GM23248 (cell line): ENCODE measurements at regions not wholly inside any gene's neighbourhood (a gene's known extent, or its start where the extent isn't known, plus 50 kb on each side); places are given as distances from the start of the nearest gene placed in this dataset.
"Not testable (repeated sequence)": the region's sequence is repeated elsewhere in the genome, so short reads cannot be mapped to it uniquely, and the experiment has no call there.

Source experiments
- DNase-seq: peaks from one replicate; pipeline ENCODE4 v3.0.0-alpha.2; 2015
- H2AFZ ChIP-seq: fragments of 200-600 bp; sonication (generic); 2 replicates; pipeline ENCODE4 v1.6.1; 2016; ENCODE audit warnings: antibody characterized with exemption
- H3F3A ChIP-seq: fragments of 200-600 bp; sonication (generic); 2 replicates; pipeline ENCODE4 v1.6.1; 2016; ENCODE audit warnings: mild to moderate bottlenecking, antibody characterized with exemption, mixed run types; ENCODE audit not compliant: insufficient read depth
- H3K27ac ChIP-seq: fragments of 200-600 bp; sonication (generic); 2 replicates; pipeline ENCODE4 v1.5.1; 2016; ENCODE audit warnings: mild to moderate bottlenecking
- H3K27me3 ChIP-seq: fragments of 200-600 bp; sonication (generic); replicated peaks from 2 replicates; pipeline ENCODE4 v1.6.1; 2016; ENCODE audit warnings: mild to moderate bottlenecking; ENCODE audit not compliant: insufficient read depth
- H3K36me3 ChIP-seq: fragments of 200-600 bp; sonication (generic); 2 replicates; pipeline ENCODE4 v1.6.1; 2016; ENCODE audit warnings: low read depth, mild to moderate bottlenecking
- H3K4me1 ChIP-seq: fragments of 200-600 bp; sonication (generic); 2 replicates; pipeline ENCODE4 v1.6.1; 2016; ENCODE audit warnings: mild to moderate bottlenecking; ENCODE audit not compliant: insufficient read depth
- H3K4me2 ChIP-seq: fragments of 200-600 bp; sonication (generic); one replicate; pipeline ENCODE4 v1.6.1; 2016; ENCODE audit warnings: mild to moderate bottlenecking; ENCODE audit not compliant: unreplicated experiment
- H3K4me3 ChIP-seq: fragments of 200-600 bp; sonication (generic); 2 replicates; pipeline ENCODE4 v1.5.1; 2016; ENCODE audit warnings: mild to moderate bottlenecking
- H3K79me2 ChIP-seq: fragments of 200-600 bp; sonication (generic); 2 replicates; pipeline ENCODE4 v1.6.1; 2016; ENCODE audit warnings: mild to moderate bottlenecking; ENCODE audit not compliant: insufficient read depth
- H3K9ac ChIP-seq: fragments of 200-600 bp; sonication (generic); 2 replicates; pipeline ENCODE4 v1.6.1; 2016; ENCODE audit warnings: mild to moderate bottlenecking
- H3K9me2 ChIP-seq: fragments of 200-600 bp; sonication (generic); 2 replicates; pipeline ENCODE4 v1.6.1; 2016; ENCODE audit warnings: mixed run types, mild to moderate bottlenecking, moderate library complexity; ENCODE audit not compliant: insufficient read depth
- H3K9me3 ChIP-seq: fragments of 200-600 bp; sonication (generic); one replicate; pipeline ENCODE4 v1.6.1; 2017; ENCODE audit warnings: low read depth
- H4K20me1 ChIP-seq: fragments of 200-600 bp; sonication (generic); 2 replicates; pipeline ENCODE4 v1.6.0; 2016; ENCODE audit not compliant: insufficient read depth
- EZH2 ChIP-seq: fragments of 200-600 bp; sonication (generic); IDR thresholded peaks from 2 replicates; pipeline ENCODE4 v1.6.1; 2018; ENCODE audit warnings: antibody characterized with exemption, mild to moderate bottlenecking; ENCODE audit not compliant: insufficient read depth, poor library complexity, severe bottlenecking
- EZH2phosphoT487 ChIP-seq: fragments of 200-600 bp; sonication (generic); IDR thresholded peaks from 2 replicates; pipeline ENCODE4 v1.6.1; 2018; ENCODE audit warnings: antibody characterized with exemption, moderate library complexity, mild to moderate bottlenecking, low read depth; ENCODE audit not compliant: insufficient read depth
- WGBS, 2 experiments: methylation state at CpG; one replicate each; pipeline ENCODE4 v1.1.6; 2015 to 2017; ENCODE audit warnings: low lambda C conversion rate in 2 of 2, low coverage in 1 of 2; ENCODE audit errors: missing lambda C conversion rate in 2 of 2; 5-methylcytosine and 5-hydroxymethylcytosine counted together
- in situ Hi-C: fragments of 300-500 bp; cut with MboI; formaldehyde crosslinking; loops from 2 replicates; pipeline ENCODE4 v1.15.0; 2020

DNA sequence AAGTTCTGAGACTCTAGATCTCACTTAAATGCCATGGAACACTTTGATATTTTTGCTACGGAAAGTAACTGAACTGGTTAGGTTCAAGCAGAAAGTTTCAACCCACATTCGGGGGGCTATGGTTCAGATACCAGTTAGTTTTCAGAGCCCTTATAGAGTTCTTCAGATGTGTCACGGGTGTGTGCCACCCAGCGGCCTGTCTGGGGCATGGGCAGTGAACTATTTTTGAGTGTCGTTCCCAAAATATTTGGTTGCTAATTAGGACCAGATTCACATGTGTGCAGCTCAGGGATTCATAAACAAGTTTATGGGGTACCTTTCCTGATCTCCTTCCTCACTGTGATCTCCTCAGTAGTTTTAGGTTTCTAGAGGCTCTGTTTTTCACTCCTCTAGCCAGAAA lies 271.9 kb downstream of the C7orf25 start:
- no peak overlapping the region for H3K4me2 ChIP-seq
- no peaks in the 10 kb centered on the region for H3K79me2 ChIP-seq
- TF ChIP-seq EZH2phosphoT487 (no peak), EZH2 (no peak)
- H3K4me1 ChIP-seq = no peaks in the 10 kb centered on the region
- DNase-seq = peak; percentile 50
- no peak overlapping the region for H3K27ac ChIP-seq
- H3K27me3 ChIP-seq = 0 out of 2 replicates have a peak, but pooled peaks cover 3% of the 10 kb centered on the region
- H3F3A ChIP-seq = no peaks in the 10 kb centered on the region
- no peaks in the 10 kb centered on the region for H3K36me3 ChIP-seq
- no peaks in the 10 kb centered on the region for H3K9me2 ChIP-seq
- H4K20me1 ChIP-seq = no peaks in the 10 kb centered on the region
- no peak overlapping the region for H3K9ac ChIP-seq
- no peaks in the 10 kb centered on the region for H3K9me3 ChIP-seq
- no peak overlapping the region for H3K4me3 ChIP-seq
- WGBS, 2 experiments = 23 to 28% methylated on average over 5 of the region's 5 CpGs
- no peak overlapping the region for H2AFZ ChIP-seq
- in situ Hi-C loops = no loop called here

DNA sequence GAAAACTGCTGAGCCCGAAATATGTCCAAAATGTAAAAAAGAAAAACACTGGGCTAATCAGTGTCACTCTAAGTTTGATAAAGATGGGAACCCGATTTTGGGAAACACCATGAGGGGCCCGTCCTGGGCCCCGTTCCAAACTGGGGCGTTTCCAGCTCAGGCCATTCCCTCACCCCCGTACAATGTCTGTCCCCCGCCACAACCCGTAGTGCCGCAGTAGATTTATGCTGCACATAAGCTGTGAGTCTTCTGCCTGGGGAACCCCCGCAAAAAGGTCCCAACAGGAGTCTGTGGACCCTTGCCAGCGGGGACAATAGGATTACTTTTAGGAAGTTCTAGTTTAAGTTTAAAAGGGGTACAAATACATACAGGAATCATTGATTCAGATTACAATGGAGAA lies 275.5 kb downstream of the C7orf25 start:
- H3K9me3 ChIP-seq, in situ Hi-C loops, H3K27me3 ChIP-seq, H3K4me1 ChIP-seq, H3F3A ChIP-seq, H3K27ac ChIP-seq, H3K4me3 ChIP-seq, H3K9me2 ChIP-seq, H3K4me2 ChIP-seq, H3K36me3 ChIP-seq, H4K20me1 ChIP-seq, H2AFZ ChIP-seq, H3K9ac ChIP-seq, DNase-seq, H3K79me2 ChIP-seq: not testable (repeated sequence)
- 62 to 69% methylated on average over 11 of the region's 11 CpGs for WGBS, 2 experiments

- Histone ChIP-seq H3K27me3 (peaks cover 6% of the 10 kb centered on the region; the same call in 1 of the 2 replicates), H3F3A (no peaks in the 10 kb centered on the region), H3K79me2 (no peaks in the 10 kb centered on the region), H2AFZ (no peak overlapping the region), H3K9me2 (no peaks in the 10 kb centered on the region), H3K4me2 (no peak overlapping the region), H3K27ac (no peak overlapping the region), H3K36me3 (no peaks in the 10 kb centered on the region), H3K9ac (no peak overlapping the region), H3K4me3 (no peak overlapping the region), H3K4me1 (no peaks in the 10 kb centered on the region), H4K20me1 (no peaks in the 10 kb centered on the region), H3K9me3 (no peaks in the 10 kb centered on the region)
- no peak for DNase-seq
- TF ChIP-seq EZH2 (no peak), EZH2phosphoT487 (no peak)
- in situ Hi-C loops = no loop called here
- 4 to 9% methylated on average over 4 of the region's 4 CpGs for WGBS, 2 experiments
Observed at GRCh38 chr7:42628054-42628453, 283.8 kb downstream of the C7orf25 start.

DNA sequence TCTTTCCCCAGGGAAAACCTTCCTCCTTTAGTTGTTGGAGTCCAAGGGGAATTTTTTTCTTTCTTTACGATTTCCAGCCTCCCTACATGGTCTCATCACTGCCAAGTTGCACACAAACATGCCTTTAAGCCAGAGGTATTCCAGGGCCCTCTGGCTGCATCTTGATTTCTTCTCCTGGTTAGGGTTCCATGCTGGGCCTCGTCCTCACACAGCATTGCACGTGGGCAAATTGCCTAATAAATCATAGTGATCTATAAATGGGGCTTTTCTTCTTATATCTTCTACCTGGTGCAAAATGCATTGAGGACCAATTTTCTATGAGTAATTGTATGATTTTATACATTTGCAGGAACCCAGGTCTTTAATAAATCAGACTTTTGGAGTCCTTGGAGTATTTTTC lies 284.2 kb downstream of the C7orf25 start:
- 19 to 26% methylated on average over 3 of the region's 3 CpGs for WGBS, 2 experiments
- peaks cover 6% of the 10 kb centered on the region; the same call in 1 of the 2 replicates for H3K27me3 ChIP-seq
- H3K4me2 ChIP-seq = no peak overlapping the region
- no peaks in the 10 kb centered on the region for H3K79me2 ChIP-seq
- H3K9me3 ChIP-seq = no peaks in the 10 kb centered on the region
- no peaks in the 10 kb centered on the region for H3K4me1 ChIP-seq
- H3K4me3 ChIP-seq = no peak overlapping the region
- no peak overlapping the region for H3K27ac ChIP-seq
- H4K20me1 ChIP-seq = no peaks in the 10 kb centered on the region
- DNase-seq = no peak
- no peaks in the 10 kb centered on the region for H3K9me2 ChIP-seq
- H3K9ac ChIP-seq = no peak overlapping the region
- H3K36me3 ChIP-seq = no peaks in the 10 kb centered on the region
- H2AFZ ChIP-seq = no peak overlapping the region
- no peaks in the 10 kb centered on the region for H3F3A ChIP-seq
- TF ChIP-seq EZH2phosphoT487 (no peak), EZH2 (no peak)
- in situ Hi-C loops = no loop called here

- no peaks in the 10 kb centered on the region for H3K9me3 ChIP-seq
- H3K27ac ChIP-seq = no peak overlapping the region
- peaks cover 6% of the 10 kb centered on the region; the same call in 1 of the 2 replicates for H3K27me3 ChIP-seq
- in situ Hi-C loops = no loop called here
- no peaks in the 10 kb centered on the region for H3K4me1 ChIP-seq
- 24 to 37% methylated on average over 2 of the region's 2 CpGs for WGBS, 2 experiments
- no peak overlapping the region for H3K9ac ChIP-seq
- no peaks in the 10 kb centered on the region for H3K36me3 ChIP-seq
- no peak overlapping the region for H3K4me2 ChIP-seq
- no peak overlapping the region for H2AFZ ChIP-seq
- H4K20me1 ChIP-seq = no peaks in the 10 kb centered on the region
- H3K9me2 ChIP-seq = no peaks in the 10 kb centered on the region
- H3K4me3 ChIP-seq = no peak overlapping the region
- TF ChIP-seq EZH2phosphoT487 (no peak), EZH2 (no peak)
- DNase-seq = no peak
- H3K79me2 ChIP-seq = no peaks in the 10 kb centered on the region
- H3F3A ChIP-seq = no peaks in the 10 kb centered on the region
Observed at GRCh38 chr7:42627101-42627500, 284.8 kb downstream of the C7orf25 start.
